ENCODE measurements at regions not wholly inside any gene's neighbourhood (a gene's known extent, or its start where the extent isn't known, plus 50 kb on each side); places are given as distances from the start of the nearest gene placed in this dataset.

- Histone ChIP-seq H3K27ac (ENCODE audit: low read depth, low read length) (no peak overlapping the region), H2BK120ac (ENCODE audit: low read depth, low read length) (no peak overlapping the region), H3K4ac (ENCODE audit: low read depth, low read length) (no peak overlapping the region), H3K79me1 (ENCODE audit: low read length) (no peaks in the 10 kb centered on the region), H4K8ac (ENCODE audit: low read depth, low read length) (no peak overlapping the region), H3K4me2 (ENCODE audit: low read length) (no peak overlapping the region), H3K9ac (ENCODE audit: low read length) (no peak overlapping the region), H3K27me3 (ENCODE audit: insufficient read depth, low read length, poor library complexity) (no peaks in the 10 kb centered on the region), H2BK15ac (replicated peaks; ENCODE audit: low read depth) (no peak overlapping the region), H3K4me3 (ENCODE audit: low read length) (no peak overlapping the region), H3K18ac (ENCODE audit: low read length) (no peak overlapping the region), H3K79me2 (ENCODE audit: control insufficient read depth, insufficient read depth, low read length) (no peaks in the 10 kb centered on the region), H3K56ac (ENCODE audit: low read length) (no peak overlapping the region), H2AK5ac (ENCODE audit: low read length) (no peak overlapping the region), H3K23ac (ENCODE audit: low read length) (no peak overlapping the region), H4K5ac (ENCODE audit: low read length) (no peak overlapping the region), H3K4me1 (ENCODE audit: control insufficient read depth, low read depth, low read length) (no peaks in the 10 kb centered on the region), H2BK5ac (ENCODE audit: low read length) (no peak overlapping the region), H3K36me3 (ENCODE audit: control insufficient read depth, insufficient read depth, low read length) (no peaks in the 10 kb centered on the region)
- no peak for DNase-seq
- WGBS (ENCODE audit: extremely low coverage, insufficient coverage, low lambda C conversion rate) = no CpG with 5 or more reads among the region's 3 CpGs
Observed at GRCh38 chr13:62194371-62194770, 778.7 kb upstream of the PCDH20 start.

GRCh38 chr13:62193919-62194318 is 778.3 kb upstream of the PCDH20 start:
- H3K9ac ChIP-seq (ENCODE audit: low read length) = no peak overlapping the region
- no CpG with 5 or more reads among the region's 2 CpGs for WGBS (ENCODE audit: extremely low coverage, insufficient coverage, low lambda C conversion rate)
- H3K56ac ChIP-seq (ENCODE audit: low read length) = no peak overlapping the region
- no peaks in the 10 kb centered on the region for H3K79me1 ChIP-seq (ENCODE audit: low read length)
- H4K8ac ChIP-seq (ENCODE audit: low read depth, low read length) = no peak overlapping the region
- no peak overlapping the region for H3K27ac ChIP-seq (ENCODE audit: low read depth, low read length)
- no peak overlapping the region for H3K4me2 ChIP-seq (ENCODE audit: low read length)
- no peak overlapping the region for H2BK15ac ChIP-seq (replicated peaks; ENCODE audit: low read depth)
- H2BK120ac ChIP-seq (ENCODE audit: low read depth, low read length) = no peak overlapping the region
- no peak overlapping the region for H3K4ac ChIP-seq (ENCODE audit: low read depth, low read length)
- no peaks in the 10 kb centered on the region for H3K27me3 ChIP-seq (ENCODE audit: insufficient read depth, low read length, poor library complexity)
- H3K23ac ChIP-seq (ENCODE audit: low read length) = no peak overlapping the region
- no peak overlapping the region for H2BK5ac ChIP-seq (ENCODE audit: low read length)
- H3K79me2 ChIP-seq (ENCODE audit: control insufficient read depth, insufficient read depth, low read length) = no peaks in the 10 kb centered on the region
- H3K4me1 ChIP-seq (ENCODE audit: control insufficient read depth, low read depth, low read length) = no peaks in the 10 kb centered on the region
- DNase-seq = peak; percentile 13
- H3K18ac ChIP-seq (ENCODE audit: low read length) = no peak overlapping the region
- H4K5ac ChIP-seq (ENCODE audit: low read length) = no peak overlapping the region
- no peaks in the 10 kb centered on the region for H3K36me3 ChIP-seq (ENCODE audit: control insufficient read depth, insufficient read depth, low read length)
- H2AK5ac ChIP-seq (ENCODE audit: low read length) = no peak overlapping the region
- no peak overlapping the region for H3K4me3 ChIP-seq (ENCODE audit: low read length)

GRCh38 chr13:62185631-62186255 is 770.1 kb upstream of the PCDH20 start:
- no peak overlapping the region for H3K4me2 ChIP-seq (ENCODE audit: low read length)
- H2BK120ac ChIP-seq (ENCODE audit: low read depth, low read length) = no peak overlapping the region
- no peak overlapping the region for H2BK5ac ChIP-seq (ENCODE audit: low read length)
- H3K18ac ChIP-seq (ENCODE audit: low read length) = no peak overlapping the region
- H3K4me1 ChIP-seq (ENCODE audit: control insufficient read depth, low read depth, low read length) = no peaks in the 10 kb centered on the region
- H3K9ac ChIP-seq (ENCODE audit: low read length) = no peak overlapping the region
- no CpG with 5 or more reads among the region's 1 CpG for WGBS (ENCODE audit: extremely low coverage, insufficient coverage, low lambda C conversion rate)
- H3K27ac ChIP-seq (ENCODE audit: low read depth, low read length) = no peak overlapping the region
- peak; percentile 63 for DNase-seq
- no peak overlapping the region for H3K56ac ChIP-seq (ENCODE audit: low read length)
- H3K79me1 ChIP-seq (ENCODE audit: low read length) = no peaks in the 10 kb centered on the region
- H4K5ac ChIP-seq (ENCODE audit: low read length) = no peak overlapping the region
- no peaks in the 10 kb centered on the region for H3K27me3 ChIP-seq (ENCODE audit: insufficient read depth, low read length, poor library complexity)
- no peak overlapping the region for H3K4ac ChIP-seq (ENCODE audit: low read depth, low read length)
- H3K4me3 ChIP-seq (ENCODE audit: low read length) = no peak overlapping the region
- no peaks in the 10 kb centered on the region for H3K36me3 ChIP-seq (ENCODE audit: control insufficient read depth, insufficient read depth, low read length)
- no peaks in the 10 kb centered on the region for H3K79me2 ChIP-seq (ENCODE audit: control insufficient read depth, insufficient read depth, low read length)
- H3K23ac ChIP-seq (ENCODE audit: low read length) = no peak overlapping the region
- no peak overlapping the region for H4K8ac ChIP-seq (ENCODE audit: low read depth, low read length)
- H2BK15ac ChIP-seq (replicated peaks; ENCODE audit: low read depth) = no peak overlapping the region
- no peak overlapping the region for H2AK5ac ChIP-seq (ENCODE audit: low read length)

GRCh38 chr13:62176051-62176450 is 760.4 kb upstream of the PCDH20 start:
- Histone ChIP-seq H3K79me1 (ENCODE audit: low read length) (no peaks in the 10 kb centered on the region), H3K23ac (ENCODE audit: low read length) (no peak overlapping the region), H3K18ac (ENCODE audit: low read length) (no peak overlapping the region), H2AK5ac (ENCODE audit: low read length) (no peak overlapping the region), H3K27me3 (ENCODE audit: insufficient read depth, low read length, poor library complexity) (no peaks in the 10 kb centered on the region), H2BK15ac (replicated peaks; ENCODE audit: low read depth) (no peak overlapping the region), H3K4me1 (ENCODE audit: control insufficient read depth, low read depth, low read length) (no peaks in the 10 kb centered on the region), H4K5ac (ENCODE audit: low read length) (no peak overlapping the region), H3K4me3 (ENCODE audit: low read length) (no peak overlapping the region), H3K4me2 (ENCODE audit: low read length) (no peak overlapping the region), H3K4ac (ENCODE audit: low read depth, low read length) (no peak overlapping the region), H3K9ac (ENCODE audit: low read length) (no peak overlapping the region), H3K36me3 (ENCODE audit: control insufficient read depth, insufficient read depth, low read length) (no peaks in the 10 kb centered on the region), H3K79me2 (ENCODE audit: control insufficient read depth, insufficient read depth, low read length) (no peaks in the 10 kb centered on the region), H3K56ac (ENCODE audit: low read length) (no peak overlapping the region), H2BK120ac (ENCODE audit: low read depth, low read length) (no peak overlapping the region), H2BK5ac (ENCODE audit: low read length) (no peak overlapping the region), H3K27ac (ENCODE audit: low read depth, low read length) (no peak overlapping the region), H4K8ac (ENCODE audit: low read depth, low read length) (no peak overlapping the region)
- DNase-seq = no peak
- WGBS (ENCODE audit: extremely low coverage, insufficient coverage, low lambda C conversion rate) = no CpG with 5 or more reads among the region's 3 CpGs

GRCh38 chr13:62173958-62174357 is 758.3 kb upstream of the PCDH20 start:
- Histone ChIP-seq H3K79me1 (ENCODE audit: low read length) (no peaks in the 10 kb centered on the region), H3K27ac (ENCODE audit: low read depth, low read length) (no peak overlapping the region), H3K36me3 (ENCODE audit: control insufficient read depth, insufficient read depth, low read length) (no peaks in the 10 kb centered on the region), H2BK15ac (replicated peaks; ENCODE audit: low read depth) (no peak overlapping the region), H2BK120ac (ENCODE audit: low read depth, low read length) (no peak overlapping the region), H3K4ac (ENCODE audit: low read depth, low read length) (no peak overlapping the region), H4K5ac (ENCODE audit: low read length) (no peak overlapping the region), H3K4me2 (ENCODE audit: low read length) (no peak overlapping the region), H3K23ac (ENCODE audit: low read length) (no peak overlapping the region), H3K79me2 (ENCODE audit: control insufficient read depth, insufficient read depth, low read length) (no peaks in the 10 kb centered on the region), H3K4me1 (ENCODE audit: control insufficient read depth, low read depth, low read length) (no peaks in the 10 kb centered on the region), H3K9ac (ENCODE audit: low read length) (no peak overlapping the region), H3K18ac (ENCODE audit: low read length) (no peak overlapping the region), H2AK5ac (ENCODE audit: low read length) (no peak overlapping the region), H3K4me3 (ENCODE audit: low read length) (no peak overlapping the region), H4K8ac (ENCODE audit: low read depth, low read length) (no peak overlapping the region), H3K27me3 (ENCODE audit: insufficient read depth, low read length, poor library complexity) (no peaks in the 10 kb centered on the region), H3K56ac (ENCODE audit: low read length) (no peak overlapping the region), H2BK5ac (ENCODE audit: low read length) (no peak overlapping the region)
- no peak for DNase-seq

GRCh38 chr13:62171697-62172096 is 756.0 kb upstream of the PCDH20 start:
- Histone ChIP-seq H2BK15ac (replicated peaks; ENCODE audit: low read depth) (no peak overlapping the region), H3K4ac (ENCODE audit: low read depth, low read length) (no peak overlapping the region), H3K36me3 (ENCODE audit: control insufficient read depth, insufficient read depth, low read length) (no peaks in the 10 kb centered on the region), H3K18ac (ENCODE audit: low read length) (no peak overlapping the region), H3K23ac (ENCODE audit: low read length) (no peak overlapping the region), H3K56ac (ENCODE audit: low read length) (no peak overlapping the region), H2BK120ac (ENCODE audit: low read depth, low read length) (peak overlapping the region; percentile 12), H3K27ac (ENCODE audit: low read depth, low read length) (no peak overlapping the region), H2AK5ac (ENCODE audit: low read length) (no peak overlapping the region), H3K9ac (ENCODE audit: low read length) (no peak overlapping the region), H3K27me3 (ENCODE audit: insufficient read depth, low read length, poor library complexity) (no peaks in the 10 kb centered on the region), H4K8ac (ENCODE audit: low read depth, low read length) (no peak overlapping the region), H3K79me1 (ENCODE audit: low read length) (no peaks in the 10 kb centered on the region), H2BK5ac (ENCODE audit: low read length) (no peak overlapping the region), H4K5ac (ENCODE audit: low read length) (no peak overlapping the region), H3K4me3 (ENCODE audit: low read length) (no peak overlapping the region), H3K4me2 (ENCODE audit: low read length) (no peak overlapping the region), H3K79me2 (ENCODE audit: control insufficient read depth, insufficient read depth, low read length) (no peaks in the 10 kb centered on the region), H3K4me1 (ENCODE audit: control insufficient read depth, low read depth, low read length) (no peaks in the 10 kb centered on the region)
- DNase-seq = no peak
- no CpG with 5 or more reads among the region's 2 CpGs for WGBS (ENCODE audit: extremely low coverage, insufficient coverage, low lambda C conversion rate)
